ENCODE measurements at regions not wholly inside any gene's neighbourhood (a gene's known extent, or its start where the extent isn't known, plus 50 kb on each side); places are given as distances from the start of the nearest gene placed in this dataset.

DNA sequence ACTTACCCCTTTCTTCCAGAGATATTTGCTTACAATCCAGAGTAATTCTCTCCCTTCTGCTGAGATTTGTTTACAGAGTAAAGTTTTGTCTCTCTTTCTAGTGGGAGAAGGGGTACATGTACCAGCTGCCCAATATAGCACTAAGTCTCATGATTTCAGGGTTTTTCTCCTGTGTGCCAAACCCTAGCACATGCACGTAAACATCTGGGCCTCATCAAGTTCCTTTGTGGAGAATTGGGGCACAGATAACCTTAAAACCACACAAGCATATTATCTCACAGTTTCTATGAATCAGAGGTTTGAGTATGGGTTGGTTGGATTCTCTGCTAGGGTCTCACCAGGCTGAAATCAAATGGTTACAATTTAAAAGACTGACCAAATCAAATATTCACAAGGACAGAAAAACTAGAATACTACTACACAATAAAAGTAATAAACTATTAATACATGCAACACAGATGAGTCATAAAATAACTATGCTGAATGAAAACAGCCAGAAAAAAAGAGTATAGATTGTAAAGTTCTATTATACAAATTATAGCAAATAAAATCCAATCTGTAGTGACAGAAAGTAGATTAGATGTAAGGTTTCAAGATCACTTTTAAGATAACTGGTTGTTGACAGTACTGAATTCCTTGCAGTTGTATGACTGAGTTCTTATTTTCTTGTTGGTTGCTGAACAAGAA is 347.4 kb upstream of the PTBP2 start (continued):
- no peak for TF ChIP-seq MAFK (IDR thresholded peaks at IDR 0.05; ENCODE audit: low read depth, low read length)
- TF ChIP-seq JUND (IDR thresholded peaks at IDR 0.05; ENCODE audit: low read length), result no peak

All from H1 (cell line).